ENCODE measurements at regions not wholly inside any gene's neighbourhood (a gene's known extent, or its start where the extent isn't known, plus 50 kb on each side); places are given as distances from the start of the nearest gene placed in this dataset.

GRCh38 chrX:790041-790506 is 159.5 kb downstream of the SHOX start:
- no peak for TF ChIP-seq CTCF (IDR thresholded peaks at IDR 0.05; ENCODE audit: insufficient read depth, low read depth, low read length)
- TF ChIP-seq EZH2 (IDR thresholded peaks at IDR 0.05; ENCODE audit: insufficient read depth, low read length), result no peak
